Immature natural killer cell (primary cell): ENCODE measurements at regions not wholly inside any gene's neighbourhood (a gene's known extent, or its start where the extent isn't known, plus 50 kb on each side); places are given as distances from the start of the nearest gene placed in this dataset.
"Not testable (repeated sequence)": the region's sequence is repeated elsewhere in the genome, so short reads cannot be mapped to it uniquely, and the experiment has no call there.

ENCODE experiments used
- DNase-seq, 3 donors: peaks; one replicate each; pipeline ENCODE4 v3.0.0; 2022; ENCODE audit warnings: mixed read lengths in 1 of 3
- H3K27ac Mint-ChIP-seq, 6 donors: one replicate each; pipeline ENCODE4 v1.8.0; 2020; ENCODE audit warnings: mixed read lengths in 6 of 6, mild to moderate bottlenecking in 5 of 6, inconsistent platforms in 4 of 6, moderate library complexity in 3 of 6
- H3K27me3 Mint-ChIP-seq, 3 donors: one replicate each; pipeline ENCODE4 v1.8.0; 2020 to 2021; ENCODE audit warnings: low read depth in 3 of 3, mild to moderate bottlenecking in 3 of 3, mixed read lengths in 3 of 3, moderate library complexity in 3 of 3, inconsistent platforms in 1 of 3
- H3K36me3 Mint-ChIP-seq, 3 donors: one replicate each; pipeline ENCODE4 v1.8.0; 2020; ENCODE audit warnings: mixed read lengths in 3 of 3, inconsistent platforms in 2 of 3, mild to moderate bottlenecking in 2 of 3
- H3K4me1 Mint-ChIP-seq, 2 donors: one replicate each; pipeline ENCODE4 v1.8.0; 2020; ENCODE audit warnings: inconsistent platforms in 2 of 2, mild to moderate bottlenecking in 2 of 2, mixed read lengths in 2 of 2, moderate library complexity in 1 of 2
- H3K4me3 Mint-ChIP-seq, 5 donors: one replicate each; pipeline ENCODE4 v1.8.0; 2020; ENCODE audit warnings: mild to moderate bottlenecking in 5 of 5, mixed read lengths in 5 of 5, inconsistent platforms in 3 of 5, moderate library complexity in 3 of 5
- H3K9me3 Mint-ChIP-seq, 6 donors: one replicate each; pipeline ENCODE4 v1.8.0; 2020; ENCODE audit warnings: mild to moderate bottlenecking in 6 of 6, mixed read lengths in 6 of 6, inconsistent platforms in 4 of 6, moderate library complexity in 3 of 6

- peak overlapping the region in 4 of 6 donors; percentile 9 to 31 (median 24) for H3K27ac Mint-ChIP-seq
- no peak for DNase-seq
- H3K36me3 Mint-ChIP-seq = peaks cover 22 to 37% (median 28%) of the 10 kb centered on the region in 3 donors
- no peak overlapping the region for H3K4me3 Mint-ChIP-seq
- H3K4me1 Mint-ChIP-seq = peaks cover 47 to 91% of the 10 kb centered on the region in 2 donors
- peaks cover 0 to 2% (median 1%) of the 10 kb centered on the region in 3 donors for H3K27me3 Mint-ChIP-seq
- peaks cover 0 to 4% (median 0%) of the 10 kb centered on the region in 6 donors for H3K9me3 Mint-ChIP-seq
These were observed 396.2 kb downstream of the UTRN start for GRCh38 chr6:144681334-144681733.

GRCh38 chr6:144683216-144684070 lies 398.3 kb downstream of the UTRN start:
- Mint-ChIP-seq H3K4me1 (peaks cover 48 to 93% of the 10 kb centered on the region in 2 donors), H3K27ac (peak overlapping the region in 3 of 6 donors; percentile 17 to 48 (median 47)), H3K36me3 (peaks cover 42 to 53% (median 44%) of the 10 kb centered on the region in 3 donors), H3K4me3 (no peak overlapping the region), H3K27me3 (peaks cover 0 to 2% (median 2%) of the 10 kb centered on the region in 3 donors), H3K9me3 (peaks cover 13 to 20% (median 14%) of the 10 kb centered on the region in 6 donors)
- no peak for DNase-seq

- H3K27ac Mint-ChIP-seq = peak overlapping the region in 2 of 6 donors; percentile 48 to 61
- peaks cover 13 to 20% (median 14%) of the 10 kb centered on the region in 6 donors for H3K9me3 Mint-ChIP-seq
- peaks cover 0 to 2% (median 2%) of the 10 kb centered on the region in 3 donors for H3K27me3 Mint-ChIP-seq
- peaks cover 72 to 97% of the 10 kb centered on the region in 2 donors for H3K4me1 Mint-ChIP-seq
- no peak overlapping the region for H3K4me3 Mint-ChIP-seq
- no peak for DNase-seq
- H3K36me3 Mint-ChIP-seq = peaks cover 42 to 66% (median 48%) of the 10 kb centered on the region in 3 donors
These were observed 403.6 kb downstream of the UTRN start for GRCh38 chr6:144688713-144689112.

- peaks cover 2 to 4% (median 2%) of the 10 kb centered on the region in 3 donors for H3K27me3 Mint-ChIP-seq
- H3K9me3 Mint-ChIP-seq = peaks cover 13 to 20% (median 14%) of the 10 kb centered on the region in 6 donors
- peak overlapping the region in 1 of 5 donors; percentile 17 for H3K4me3 Mint-ChIP-seq
- H3K4me1 Mint-ChIP-seq = peaks cover 79 to 97% of the 10 kb centered on the region in 2 donors
- H3K27ac Mint-ChIP-seq = peak overlapping the region in 4 of 6 donors; percentile 8 to 63 (median 38)
- peaks cover 37 to 61% (median 44%) of the 10 kb centered on the region in 3 donors for H3K36me3 Mint-ChIP-seq
- DNase-seq = no peak
These were observed 404.4 kb downstream of the UTRN start for GRCh38 chr6:144689503-144690040.

GRCh38 chr6:144690133-144690532 lies 405.0 kb downstream of the UTRN start:
- Mint-ChIP-seq H3K4me1 (peaks cover 79 to 97% of the 10 kb centered on the region in 2 donors), H3K27ac (peak overlapping the region in 4 of 6 donors; percentile 15 to 73 (median 19)), H3K9me3 (peaks cover 13 to 20% (median 14%) of the 10 kb centered on the region in 6 donors), H3K27me3 (peaks cover 2 to 5% (median 2%) of the 10 kb centered on the region in 3 donors), H3K36me3 (peaks cover 32 to 58% (median 44%) of the 10 kb centered on the region in 3 donors), H3K4me3 (no peak overlapping the region)
- no peak for DNase-seq

GRCh38 chr6:144690666-144691065 lies 405.5 kb downstream of the UTRN start:
- peaks cover 13 to 20% (median 14%) of the 10 kb centered on the region in 6 donors for H3K9me3 Mint-ChIP-seq
- no peak for DNase-seq
- peaks cover 2 to 5% (median 2%) of the 10 kb centered on the region in 3 donors for H3K27me3 Mint-ChIP-seq
- peaks cover 27 to 53% (median 39%) of the 10 kb centered on the region in 3 donors for H3K36me3 Mint-ChIP-seq
- peak overlapping the region in 4 of 6 donors; percentile 15 to 73 (median 56) for H3K27ac Mint-ChIP-seq
- peak overlapping the region in 1 of 5 donors; percentile 20 for H3K4me3 Mint-ChIP-seq
- peaks cover 76 to 92% of the 10 kb centered on the region in 2 donors for H3K4me1 Mint-ChIP-seq

GRCh38 chr6:144692050-144692449 lies 406.9 kb downstream of the UTRN start:
- not testable (repeated sequence) for DNase-seq, H3K27me3 Mint-ChIP-seq, H3K4me3 Mint-ChIP-seq
- Mint-ChIP-seq H3K27ac (peak overlapping the region in 2 of 6 donors; percentile 8 to 58), H3K4me1 (peaks cover 70 to 92% of the 10 kb centered on the region in 2 donors), H3K36me3 (peaks cover 17 to 40% (median 26%) of the 10 kb centered on the region in 3 donors), H3K9me3 (peaks cover 7 to 14% (median 9%) of the 10 kb centered on the region in 6 donors)

GRCh38 chr6:144695858-144696533 lies 410.9 kb downstream of the UTRN start:
- Mint-ChIP-seq H3K27me3 (peaks cover 0 to 5% (median 4%) of the 10 kb centered on the region in 3 donors), H3K27ac (no peak overlapping the region)

GRCh38 chr6:144696610-144697368 lies 411.7 kb downstream of the UTRN start:
- Mint-ChIP-seq H3K4me1 (peaks cover 43 to 73% of the 10 kb centered on the region in 2 donors), H3K9me3 (no peaks in the 10 kb centered on the region), H3K27ac (peak overlapping the region in 2 of 6 donors; percentile 4 to 14), H3K27me3 (peaks cover 0 to 5% (median 4%) of the 10 kb centered on the region in 3 donors), H3K4me3 (no peak overlapping the region), H3K36me3 (peaks cover 8 to 30% (median 15%) of the 10 kb centered on the region in 3 donors)
- DNase-seq = no peak

More at GRCh38 chr6:144695858-144696533, 410.9 kb downstream of the UTRN start:
- DNase-seq = no peak
- H3K36me3 Mint-ChIP-seq = peaks cover 4 to 24% (median 11%) of the 10 kb centered on the region in 3 donors
- H3K4me3 Mint-ChIP-seq = no peak overlapping the region
- H3K4me1 Mint-ChIP-seq = peaks cover 48 to 74% of the 10 kb centered on the region in 2 donors
- H3K9me3 Mint-ChIP-seq = no peaks in the 10 kb centered on the region

GRCh38 chr6:144697369-144697760 lies 412.2 kb downstream of the UTRN start:
- no peak for DNase-seq
- H3K27ac Mint-ChIP-seq = peak overlapping the region in 3 of 6 donors; percentile 14 to 34 (median 15)
- no peak overlapping the region for H3K4me3 Mint-ChIP-seq
- H3K36me3 Mint-ChIP-seq = peaks cover 4 to 25% (median 10%) of the 10 kb centered on the region in 3 donors
- H3K4me1 Mint-ChIP-seq = peaks cover 39 to 67% of the 10 kb centered on the region in 2 donors
- H3K27me3 Mint-ChIP-seq = peaks cover 0 to 5% (median 3%) of the 10 kb centered on the region in 3 donors
- H3K9me3 Mint-ChIP-seq = no peaks in the 10 kb centered on the region

GRCh38 chr6:144697801-144698200 lies 412.7 kb downstream of the UTRN start:
- peak overlapping the region in 2 of 6 donors; percentile 20 to 34 for H3K27ac Mint-ChIP-seq
- H3K4me1 Mint-ChIP-seq = peaks cover 35 to 62% of the 10 kb centered on the region in 2 donors
- H3K27me3 Mint-ChIP-seq = peaks cover 0 to 5% (median 3%) of the 10 kb centered on the region in 3 donors
- no peak overlapping the region for H3K4me3 Mint-ChIP-seq
- no peaks in the 10 kb centered on the region for H3K9me3 Mint-ChIP-seq
- peaks cover 4 to 21% (median 5%) of the 10 kb centered on the region in 3 donors for H3K36me3 Mint-ChIP-seq
- DNase-seq = no peak

- peaks cover 4 to 20% (median 10%) of the 10 kb centered on the region in 3 donors for H3K36me3 Mint-ChIP-seq
- peaks cover 10 to 23% of the 10 kb centered on the region in 2 donors for H3K4me1 Mint-ChIP-seq
- H3K9me3 Mint-ChIP-seq = no peaks in the 10 kb centered on the region
- H3K4me3 Mint-ChIP-seq = no peak overlapping the region
- no peak for DNase-seq
- H3K27me3 Mint-ChIP-seq = no peaks in the 10 kb centered on the region
- H3K27ac Mint-ChIP-seq = no peak overlapping the region
These were observed 417.6 kb downstream of the UTRN start for GRCh38 chr6:144702781-144703180.
